Lower leg skin (tissue), 4 donors: ENCODE measurements at regions not wholly inside any gene's neighbourhood (a gene's known extent, or its start where the extent isn't known, plus 50 kb on each side); places are given as distances from the start of the nearest gene placed in this dataset.
"Not testable (repeated sequence)": the region's sequence is repeated elsewhere in the genome, so short reads cannot be mapped to it uniquely, and the experiment has no call there.

Experiments
- DNase-seq, 2 donors: peaks; one replicate each; pipeline ENCODE4 v3.0.0-alpha.2; 2019; ENCODE audit warnings: low spot score in 2 of 2
- H3K4me3 ChIP-seq: fragments of 200-600 bp; sonication (generic); 2 replicates; pipeline ENCODE4 v1.5.1; 2017; ENCODE audit warnings: mild to moderate bottlenecking, low read depth; ENCODE audit not compliant: poor library complexity, severe bottlenecking
- POLR2A ChIP-seq, 2 donors: fragments of 450-650 bp; IDR thresholded peaks; one replicate each; pipeline ENCODE4 v1.6.1; 2016 to 2017; ENCODE audit warnings: antibody characterized with exemption in 2 of 2, mild to moderate bottlenecking in 1 of 2, moderate library complexity in 1 of 2
- WGBS, 2 donors: methylation state at CpG; one replicate each; pipeline ENCODE4 v1.1.5; 2018; 5-methylcytosine and 5-hydroxymethylcytosine counted together
- intact Hi-C: fragments of 100-400 bp; cut with DNase I; formaldehyde crosslinking; loops from one replicate; pipeline ENCODE4 v1.15.0; 2023; ENCODE audit warnings: low total_unique reads
- TF ChIP-seq, protein P1 (sequence below), 3 donors: fragments of 450-650 bp; IDR thresholded peaks; one replicate each; pipeline ENCODE4 v1.5.1; 2016; ENCODE audit warnings: antibody characterized with exemption in 3 of 3, mild to moderate bottlenecking in 3 of 3, moderate library complexity in 2 of 3

- DNase-seq: no peak
- H3K4me3 ChIP-seq: no peak overlapping the region
- TF ChIP-seq, protein P1, sequence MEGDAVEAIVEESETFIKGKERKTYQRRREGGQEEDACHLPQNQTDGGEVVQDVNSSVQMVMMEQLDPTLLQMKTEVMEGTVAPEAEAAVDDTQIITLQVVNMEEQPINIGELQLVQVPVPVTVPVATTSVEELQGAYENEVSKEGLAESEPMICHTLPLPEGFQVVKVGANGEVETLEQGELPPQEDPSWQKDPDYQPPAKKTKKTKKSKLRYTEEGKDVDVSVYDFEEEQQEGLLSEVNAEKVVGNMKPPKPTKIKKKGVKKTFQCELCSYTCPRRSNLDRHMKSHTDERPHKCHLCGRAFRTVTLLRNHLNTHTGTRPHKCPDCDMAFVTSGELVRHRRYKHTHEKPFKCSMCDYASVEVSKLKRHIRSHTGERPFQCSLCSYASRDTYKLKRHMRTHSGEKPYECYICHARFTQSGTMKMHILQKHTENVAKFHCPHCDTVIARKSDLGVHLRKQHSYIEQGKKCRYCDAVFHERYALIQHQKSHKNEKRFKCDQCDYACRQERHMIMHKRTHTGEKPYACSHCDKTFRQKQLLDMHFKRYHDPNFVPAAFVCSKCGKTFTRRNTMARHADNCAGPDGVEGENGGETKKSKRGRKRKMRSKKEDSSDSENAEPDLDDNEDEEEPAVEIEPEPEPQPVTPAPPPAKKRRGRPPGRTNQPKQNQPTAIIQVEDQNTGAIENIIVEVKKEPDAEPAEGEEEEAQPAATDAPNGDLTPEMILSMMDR (IDR thresholded peaks at IDR 0.05): no peak
- TF ChIP-seq POLR2A (IDR thresholded peaks at IDR 0.05): no peak
- intact Hi-C loops: no loop called here
- WGBS, 2 donors: 80 to 82% methylated on average over 4 of the region's 4 CpGs
Observed at GRCh38 chr12:31906557-31907301, 52.5 kb upstream of the RESF1 start.

- WGBS, 2 donors: 89 to 90% methylated on average over 3 of the region's 3 CpGs
- TF ChIP-seq, protein P1 (IDR thresholded peaks at IDR 0.05): no peak
- TF ChIP-seq POLR2A (IDR thresholded peaks at IDR 0.05): no peak
- DNase-seq: no peak
- no peak overlapping the region for H3K4me3 ChIP-seq
- intact Hi-C loops: no loop called here
Observed at GRCh38 chr12:31903025-31903424, 56.2 kb upstream of the RESF1 start.

- DNase-seq: no peak
- no peak for TF ChIP-seq POLR2A (IDR thresholded peaks at IDR 0.05)
- TF ChIP-seq, protein P1 (IDR thresholded peaks at IDR 0.05): no peak
- H3K4me3 ChIP-seq: no peak overlapping the region
- intact Hi-C loops: no loop called here
- WGBS, 2 donors: 82 to 84% methylated on average over 4 of the region's 4 CpGs
Observed at GRCh38 chr12:31900271-31900670, 58.9 kb upstream of the RESF1 start.

GRCh38 chr12:31899109-31899508 lies 60.1 kb upstream of the RESF1 start:
- H3K4me3 ChIP-seq: no peak overlapping the region
- no peak for DNase-seq
- 75 to 78% methylated on average over 2 of the region's 2 CpGs for WGBS, 2 donors
- intact Hi-C loops: no loop called here
- TF ChIP-seq, protein P1 (IDR thresholded peaks at IDR 0.05): no peak
- TF ChIP-seq POLR2A (IDR thresholded peaks at IDR 0.05): no peak

GRCh38 chr12:31897781-31898503 lies 61.3 kb upstream of the RESF1 start:
- 46 to 52% methylated on average over 10 of the region's 10 CpGs for WGBS, 2 donors
- DNase-seq: no peak
- no peak overlapping the region for H3K4me3 ChIP-seq
- TF ChIP-seq POLR2A (IDR thresholded peaks at IDR 0.05): no peak
- TF ChIP-seq, protein P1 (IDR thresholded peaks at IDR 0.05): no peak
- intact Hi-C loops: no loop called here

GRCh38 chr12:31897092-31897491 lies 62.1 kb upstream of the RESF1 start:
- DNase-seq, H3K4me3 ChIP-seq, intact Hi-C loops: not testable (repeated sequence)
- WGBS, 2 donors: 91 to 94% methylated on average over 8 of the region's 8 CpGs
